GM21367 (cell line): ENCODE measurements at regions not wholly inside any gene's neighbourhood (a gene's known extent, or its start where the extent isn't known, plus 50 kb on each side); places are given as distances from the start of the nearest gene placed in this dataset.

Experiments used
- ATAC-seq: cut with Tn5 transposase; IDR thresholded peaks from one replicate; pipeline ENCODE4 v1.9.1; 2021; ENCODE audit not compliant: unreplicated experiment

DNA sequence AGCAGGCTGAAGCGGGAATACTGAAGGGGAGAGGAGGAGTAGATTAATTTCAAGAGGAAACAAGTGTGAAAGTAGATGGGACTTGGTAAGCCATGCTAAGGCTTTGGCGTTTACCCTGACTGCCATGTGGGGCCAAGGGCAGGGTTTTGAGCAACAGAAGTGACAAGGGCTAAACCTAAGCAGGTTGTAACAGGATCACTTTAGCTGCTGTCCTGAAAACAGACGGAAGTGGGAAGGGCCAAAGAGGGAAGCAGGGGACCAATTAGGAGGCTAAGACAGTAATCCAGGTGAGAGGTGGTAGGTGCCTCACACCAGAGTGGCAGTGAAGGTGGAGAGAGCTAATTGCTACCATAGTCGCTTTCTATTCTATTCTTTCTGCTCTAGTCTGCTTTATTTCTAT is 166.5 kb downstream of the PJA1 start:
- no peak for ATAC-seq

- no peak for ATAC-seq
Measured at GRCh38 chrX:68997911-68998310, 167.3 kb downstream of the PJA1 start.

DNA sequence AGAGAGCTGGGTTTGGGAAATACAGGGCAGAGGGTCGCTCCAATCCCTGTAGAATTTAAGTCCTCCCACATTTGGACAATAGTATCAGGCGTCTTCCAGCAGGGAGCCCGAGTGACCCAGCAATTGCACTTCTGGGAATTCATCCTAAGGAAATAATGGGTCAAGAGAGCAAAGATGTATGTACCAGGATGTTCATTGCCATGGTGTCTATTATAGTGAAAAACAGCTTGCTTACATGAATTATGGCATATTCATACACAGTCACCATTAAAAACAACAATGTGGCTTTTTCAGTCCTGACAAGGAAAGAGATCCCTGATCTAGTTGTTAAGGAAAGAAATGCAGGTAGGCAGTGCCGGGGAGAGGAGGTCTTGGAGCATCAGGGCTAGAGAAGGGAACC is 167.7 kb downstream of the PJA1 start:
- ATAC-seq: no peak

DNA sequence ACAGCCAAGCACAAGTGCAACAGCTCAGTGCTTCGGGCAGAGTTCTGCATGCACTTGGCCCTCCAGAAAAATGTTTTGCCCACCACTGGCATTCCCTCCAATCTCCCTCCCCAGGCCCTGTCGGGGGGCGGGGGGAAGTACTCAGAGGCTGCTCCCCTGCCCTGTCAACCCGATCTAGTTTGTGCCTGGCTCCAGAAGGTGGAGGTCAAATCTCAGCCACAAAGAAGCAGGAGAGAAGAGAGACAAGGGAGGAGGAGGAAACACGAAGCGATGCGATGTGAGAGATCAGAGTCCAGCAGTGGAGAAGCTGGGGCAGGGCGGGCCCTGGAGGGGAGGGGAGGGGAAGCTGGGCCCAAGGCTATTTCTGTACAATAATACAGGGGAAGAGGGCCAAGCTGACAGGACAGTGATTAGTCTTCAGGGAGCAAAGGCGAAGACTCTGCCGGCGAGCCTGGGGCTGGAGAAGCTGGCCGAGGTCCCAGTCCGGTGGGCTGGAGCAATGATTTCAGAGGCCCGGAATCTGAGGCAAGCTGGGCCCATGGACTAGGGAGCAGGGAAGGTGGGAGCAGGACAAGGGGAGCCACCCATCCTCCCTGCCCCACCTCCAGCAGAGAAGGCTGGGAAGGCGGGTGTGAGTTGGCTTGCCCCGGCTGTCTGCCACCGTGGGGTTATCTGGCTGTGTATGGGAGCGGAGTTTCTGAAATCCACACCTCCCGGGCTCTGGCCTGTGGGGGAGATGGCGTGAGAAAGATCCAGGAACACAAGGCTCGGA is 167.1 kb downstream of the EFNB1 start:
- no peak for ATAC-seq

DNA sequence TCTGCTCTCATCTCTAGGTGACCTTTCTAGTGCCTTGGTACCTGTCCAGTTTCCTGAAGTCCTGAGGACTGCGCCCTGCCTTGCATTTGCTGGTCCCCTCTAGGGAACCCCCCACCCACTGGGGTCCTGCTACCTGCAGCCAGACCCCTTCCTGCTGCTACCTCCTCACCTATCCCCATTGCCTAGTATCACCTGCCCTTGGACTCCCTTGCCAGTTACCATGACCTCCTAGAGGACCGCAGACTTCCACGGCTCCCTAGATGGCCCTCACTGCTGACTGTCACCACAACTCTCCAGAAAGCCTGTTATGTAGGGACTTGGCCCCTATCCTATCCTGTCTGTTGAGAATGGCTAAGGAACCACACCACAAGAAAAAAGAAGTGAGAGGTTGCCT is 166.6 kb downstream of the EFNB1 start:
- ATAC-seq: no peak

DNA sequence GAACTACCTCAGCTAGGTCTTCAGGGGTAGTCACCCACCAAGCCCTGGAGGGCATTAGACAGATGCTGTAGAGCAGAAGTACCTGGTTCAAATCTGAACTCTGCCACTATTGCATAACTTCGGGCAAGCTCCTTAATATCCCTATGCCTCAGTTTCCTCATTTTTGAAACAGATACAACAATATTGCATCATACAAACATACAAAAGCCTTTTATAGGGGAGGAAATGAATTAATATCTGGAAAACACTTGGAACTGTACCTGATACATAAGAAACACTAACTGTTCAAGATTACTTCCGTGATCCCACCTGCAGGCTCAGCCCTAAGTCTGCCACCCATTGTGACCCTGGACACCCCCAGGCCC is 166.1 kb downstream of the EFNB1 start:
- no peak for ATAC-seq

- ATAC-seq: no peak
Measured at GRCh38 chrX:68994135-68994890, 165.5 kb downstream of the EFNB1 start.

DNA sequence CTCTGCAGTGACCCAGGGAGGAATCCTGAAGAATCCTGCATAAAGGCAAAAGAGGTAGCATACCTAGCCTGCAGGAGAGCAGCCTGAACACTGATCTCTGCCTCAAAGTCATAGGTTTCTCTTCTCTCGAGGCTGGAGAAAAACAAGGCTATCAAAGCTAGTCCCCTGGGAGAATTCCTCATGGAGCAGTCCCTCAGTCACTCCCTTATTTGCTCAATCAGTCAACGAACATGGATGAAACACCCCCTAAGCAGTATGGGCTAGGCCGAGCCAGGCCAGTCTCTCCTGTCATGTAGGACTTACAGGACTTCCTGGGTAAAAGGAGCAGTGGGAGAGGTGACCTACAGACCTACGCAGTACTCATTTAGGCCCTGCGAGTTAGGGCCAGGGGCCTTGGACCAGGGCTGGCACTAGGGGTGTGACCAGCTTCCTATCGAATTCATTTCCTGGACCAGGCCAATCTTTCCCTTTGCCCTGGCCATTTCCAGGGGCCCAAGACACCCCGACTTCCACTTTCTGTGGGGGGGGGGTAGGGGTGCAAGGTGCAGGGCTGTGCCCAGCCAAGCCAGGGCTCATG is 164.1 kb downstream of the EFNB1 start:
- ATAC-seq: no peak

- ATAC-seq: no peak
Measured at GRCh38 chrX:68991691-68992345, 163.0 kb downstream of the EFNB1 start.

GRCh38 chrX:68990948-68991347 is 162.1 kb downstream of the EFNB1 start:
- no peak for ATAC-seq

DNA sequence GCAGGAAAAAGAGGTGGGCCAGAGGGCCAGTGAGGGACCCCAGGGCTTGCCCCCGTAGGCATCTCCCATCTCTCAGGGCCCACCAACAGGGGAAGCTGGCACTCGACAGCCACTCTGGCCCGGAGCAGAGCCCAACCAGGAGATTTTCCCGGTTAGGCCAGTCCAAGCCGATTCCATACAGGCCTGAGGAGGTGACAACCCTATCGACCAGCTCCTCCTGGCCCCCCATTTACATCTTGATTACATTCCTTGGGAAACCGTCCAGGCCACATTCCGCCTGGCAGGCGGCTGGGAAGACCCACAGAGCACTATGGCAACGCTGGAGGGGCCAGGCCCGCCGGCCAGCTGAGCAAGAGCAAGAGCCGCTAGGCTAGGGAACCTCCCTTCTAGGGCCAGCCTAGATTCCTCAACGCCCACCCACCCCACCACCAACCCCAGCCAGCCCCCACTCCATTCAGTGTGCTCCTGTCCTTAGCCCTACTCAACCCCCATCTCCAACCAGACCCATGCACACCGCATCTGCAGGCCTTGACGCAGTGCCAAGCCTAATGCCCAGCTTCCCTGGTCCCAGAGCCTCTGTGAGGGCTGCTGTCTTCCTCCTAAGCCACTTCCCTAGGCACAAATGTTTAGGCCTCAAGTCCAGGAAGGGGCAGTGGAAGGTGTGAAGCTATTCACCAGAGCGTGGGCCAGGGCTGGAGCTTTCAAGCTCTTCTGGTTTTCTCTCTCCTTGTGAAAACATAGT is 161.2 kb downstream of the EFNB1 start:
- no peak for ATAC-seq

GRCh38 chrX:68989456-68989855 is 160.6 kb downstream of the EFNB1 start:
- no peak for ATAC-seq

GRCh38 chrX:68988865-68989264 is 160.0 kb downstream of the EFNB1 start:
- no peak for ATAC-seq

- ATAC-seq: no peak
Measured at GRCh38 chrX:68985135-68985755, 156.4 kb downstream of the EFNB1 start.

GRCh38 chrX:68983004-68983857 is 154.4 kb downstream of the EFNB1 start:
- ATAC-seq: no peak

GRCh38 chrX:68982476-68982875 is 153.7 kb downstream of the EFNB1 start:
- no peak for ATAC-seq

GRCh38 chrX:68980906-68981616 is 152.2 kb downstream of the EFNB1 start:
- no peak for ATAC-seq

DNA sequence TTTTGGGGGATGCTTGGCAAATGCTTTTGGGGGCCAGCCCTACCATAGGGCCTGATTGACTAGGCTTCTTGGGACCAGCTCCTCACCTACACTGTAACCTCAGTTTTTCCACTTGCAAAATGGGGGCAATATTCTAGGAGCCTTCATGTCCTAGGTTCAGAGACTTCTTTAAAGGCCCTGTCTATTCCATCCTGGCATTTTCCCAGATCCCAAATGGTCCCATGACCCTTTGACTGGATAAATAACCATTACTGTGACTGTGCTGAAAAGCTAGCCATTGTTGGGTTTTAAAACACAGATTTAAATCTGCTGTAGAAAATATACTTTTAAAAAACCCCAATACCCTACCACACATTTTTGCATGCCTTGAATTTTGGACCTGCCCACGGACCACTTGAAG is 149.8 kb downstream of the EFNB1 start:
- no peak for ATAC-seq

- no peak for ATAC-seq
Measured at GRCh38 chrX:68978255-68978654, 149.4 kb downstream of the EFNB1 start.
